ENCODE measurements at regions not wholly inside any gene's neighbourhood (a gene's known extent, or its start where the extent isn't known, plus 50 kb on each side); places are given as distances from the start of the nearest gene placed in this dataset.

GRCh38 chr5:58087905-58088304 is 372.0 kb downstream of the PLK2 start:
- no peak for TF ChIP-seq CTCF (IDR thresholded peaks at IDR 0.05; ENCODE audit: low read length)
- no peak for TF ChIP-seq EZH2 (IDR thresholded peaks at IDR 0.05; ENCODE audit: borderline replicate concordance, low read length)
